ENCODE measurements at regions not wholly inside any gene's neighbourhood (a gene's known extent, or its start where the extent isn't known, plus 50 kb on each side); places are given as distances from the start of the nearest gene placed in this dataset.

DNA sequence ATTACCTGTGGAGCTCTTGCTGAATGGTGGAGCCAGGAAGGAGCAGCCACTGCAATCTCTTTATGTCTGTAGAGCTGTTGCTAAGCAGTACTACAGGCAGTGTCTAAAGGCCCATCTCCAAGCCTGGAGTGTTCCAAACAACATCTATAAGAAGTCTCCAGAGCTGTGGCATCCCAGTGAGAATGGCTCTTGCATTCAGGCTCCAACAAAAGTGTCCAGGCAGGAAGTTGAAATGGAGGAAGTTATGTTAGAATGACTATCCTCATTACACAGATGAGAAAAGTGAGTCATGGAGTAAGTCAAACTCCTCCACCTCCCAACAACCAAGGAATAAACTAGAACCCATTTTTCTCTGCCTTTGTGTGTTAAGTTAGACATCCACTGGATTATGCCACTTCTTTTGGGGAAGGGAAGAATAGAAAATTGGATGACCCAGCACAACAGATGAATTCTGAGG, 288.5 kb upstream of the STXBP5 start:
- H3K9me3 ChIP-seq = no peaks in the 10 kb centered on the region
- TF ChIP-seq, protein P1, sequence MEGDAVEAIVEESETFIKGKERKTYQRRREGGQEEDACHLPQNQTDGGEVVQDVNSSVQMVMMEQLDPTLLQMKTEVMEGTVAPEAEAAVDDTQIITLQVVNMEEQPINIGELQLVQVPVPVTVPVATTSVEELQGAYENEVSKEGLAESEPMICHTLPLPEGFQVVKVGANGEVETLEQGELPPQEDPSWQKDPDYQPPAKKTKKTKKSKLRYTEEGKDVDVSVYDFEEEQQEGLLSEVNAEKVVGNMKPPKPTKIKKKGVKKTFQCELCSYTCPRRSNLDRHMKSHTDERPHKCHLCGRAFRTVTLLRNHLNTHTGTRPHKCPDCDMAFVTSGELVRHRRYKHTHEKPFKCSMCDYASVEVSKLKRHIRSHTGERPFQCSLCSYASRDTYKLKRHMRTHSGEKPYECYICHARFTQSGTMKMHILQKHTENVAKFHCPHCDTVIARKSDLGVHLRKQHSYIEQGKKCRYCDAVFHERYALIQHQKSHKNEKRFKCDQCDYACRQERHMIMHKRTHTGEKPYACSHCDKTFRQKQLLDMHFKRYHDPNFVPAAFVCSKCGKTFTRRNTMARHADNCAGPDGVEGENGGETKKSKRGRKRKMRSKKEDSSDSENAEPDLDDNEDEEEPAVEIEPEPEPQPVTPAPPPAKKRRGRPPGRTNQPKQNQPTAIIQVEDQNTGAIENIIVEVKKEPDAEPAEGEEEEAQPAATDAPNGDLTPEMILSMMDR (IDR thresholded peaks at IDR 0.05) = no peak
- H3K27me3 ChIP-seq = no peaks in the 10 kb centered on the region
- no peak for DNase-seq (ENCODE audit: low spot score in 2 of 2)
- H3K4me3 ChIP-seq = no peak overlapping the region
- H3K36me3 ChIP-seq = no peaks in the 10 kb centered on the region
- H3K27ac ChIP-seq = no peak overlapping the region
- H3K4me1 ChIP-seq = peaks cover 0 to 10% of the 10 kb centered on the region in 2 donors
- intact Hi-C loops (cut with DNase I) = loop anchor here (2.0 kb wide), 2 partner anchors 59 to 287 kb away; no protein-coding TSS in a partner anchor

DNA sequence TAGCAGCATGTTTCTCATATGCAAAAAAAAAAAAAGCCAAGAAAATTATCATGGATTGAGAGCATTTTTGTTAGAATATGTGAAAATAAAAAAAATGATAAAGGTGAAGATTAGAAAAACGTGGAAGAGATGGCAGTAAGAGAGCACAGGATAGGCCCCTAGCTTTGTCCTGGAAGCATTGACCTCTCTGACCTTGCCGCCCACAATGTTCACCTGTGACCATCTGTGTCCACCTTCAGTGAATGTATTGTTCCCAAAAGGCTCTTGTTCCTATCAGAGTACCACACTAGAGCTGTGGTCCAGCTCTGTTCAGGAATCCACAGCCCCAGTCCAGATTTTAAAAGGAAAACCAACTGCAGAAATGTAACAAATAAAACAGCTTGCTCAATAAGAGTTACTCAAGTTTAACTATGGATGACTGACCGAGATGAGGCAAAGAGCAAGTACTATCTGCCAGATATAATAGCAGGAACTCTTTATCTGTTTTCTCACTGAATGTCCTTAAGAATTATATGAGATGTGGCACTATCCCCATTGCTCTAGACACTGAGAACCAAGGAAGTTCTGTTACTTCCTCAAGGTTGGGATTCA, 287.7 kb upstream of the STXBP5 start:
- intact Hi-C loops (cut with DNase I) = no loop called here

DNA sequence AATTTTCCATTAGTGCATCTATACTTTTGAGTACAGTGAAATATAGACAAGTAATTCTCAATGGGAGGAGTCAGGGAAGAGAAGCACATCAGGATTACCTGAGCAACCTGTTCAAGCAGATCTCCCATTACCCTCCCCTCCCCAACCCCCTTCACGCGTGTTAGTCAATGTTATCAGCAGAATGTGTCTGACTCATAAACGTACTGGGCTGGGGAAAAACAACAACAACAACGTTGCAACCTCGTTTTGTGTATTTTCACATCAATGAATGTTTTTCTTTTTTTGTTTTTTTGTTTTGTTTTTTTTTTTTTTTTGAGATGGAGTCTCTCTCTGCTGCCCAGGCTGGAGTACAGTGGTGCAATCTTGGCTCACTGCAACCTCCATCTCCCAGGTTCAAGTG, 287.0 kb upstream of the STXBP5 start:
- Histone ChIP-seq H3K36me3 (no peaks in the 10 kb centered on the region), H3K9me3 (no peaks in the 10 kb centered on the region), H3K27ac (no peak overlapping the region), H3K4me3 (no peak overlapping the region), H3K27me3 (no peaks in the 10 kb centered on the region), H3K4me1 (peaks cover 0 to 10% of the 10 kb centered on the region in 2 donors)
- intact Hi-C loops (cut with DNase I) = no loop called here
- TF ChIP-seq, protein P1 (IDR thresholded peaks at IDR 0.05) = no peak
- DNase-seq (ENCODE audit: low spot score in 2 of 2) = no peak

More for the DNA sequence above, 287.7 kb upstream of the STXBP5 start:
- Histone ChIP-seq H3K9me3 (no peaks in the 10 kb centered on the region), H3K27ac (no peak overlapping the region), H3K4me1 (peaks cover 0 to 10% of the 10 kb centered on the region in 2 donors), H3K4me3 (no peak overlapping the region), H3K27me3 (no peaks in the 10 kb centered on the region), H3K36me3 (no peaks in the 10 kb centered on the region)
- no peak for DNase-seq (ENCODE audit: low spot score in 2 of 2)
- TF ChIP-seq, protein P1 (IDR thresholded peaks at IDR 0.05) = no peak

DNA sequence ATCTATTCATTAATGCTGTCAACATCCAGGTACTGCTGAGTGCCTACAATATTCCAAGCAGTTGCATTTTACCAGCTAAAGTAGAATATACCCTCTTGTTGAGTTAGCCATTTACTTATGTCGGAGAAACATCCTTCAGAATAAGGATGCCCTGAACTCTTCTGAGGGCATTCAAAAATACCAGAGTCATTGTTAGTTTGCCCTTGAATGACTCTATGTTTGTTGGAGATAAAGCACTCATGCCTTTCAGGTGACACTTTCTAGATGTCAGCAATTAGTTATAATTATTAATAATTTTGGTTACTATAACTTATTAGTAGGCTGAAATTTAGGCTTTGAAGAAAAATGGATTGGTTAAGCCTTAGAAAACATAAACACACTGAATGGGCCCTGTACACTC, 286.2 kb upstream of the STXBP5 start:
- TF ChIP-seq, protein P1 (IDR thresholded peaks at IDR 0.05) = no peak
- Histone ChIP-seq H3K27ac (no peak overlapping the region), H3K9me3 (no peaks in the 10 kb centered on the region), H3K4me1 (peaks cover 0 to 10% of the 10 kb centered on the region in 2 donors), H3K27me3 (no peaks in the 10 kb centered on the region), H3K36me3 (no peaks in the 10 kb centered on the region), H3K4me3 (no peak overlapping the region)
- intact Hi-C loops (cut with DNase I) = no loop called here
- DNase-seq (ENCODE audit: low spot score in 2 of 2) = no peak

DNA sequence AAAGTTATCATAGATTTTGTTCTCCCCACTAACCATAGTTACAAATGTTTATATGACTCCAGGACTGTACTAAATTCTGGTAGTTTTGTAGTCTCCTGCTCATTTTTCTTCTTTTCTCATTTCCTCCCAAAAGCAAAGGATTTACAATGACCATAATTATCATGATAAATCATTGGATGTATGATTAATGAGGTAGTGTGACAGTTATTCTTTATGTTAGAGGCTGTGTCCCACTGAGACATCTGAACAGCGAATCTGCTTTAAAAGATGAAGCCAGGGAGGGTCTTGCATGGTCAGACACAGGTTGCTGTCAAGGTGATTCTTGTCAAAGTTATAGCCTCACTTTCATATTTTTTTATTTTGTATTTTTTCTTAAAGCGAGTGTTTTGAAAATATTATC, 285.2 kb upstream of the STXBP5 start:
- TF ChIP-seq, protein P1 (IDR thresholded peaks at IDR 0.05) = no peak
- Histone ChIP-seq H3K4me3 (no peak overlapping the region), H3K36me3 (no peaks in the 10 kb centered on the region), H3K9me3 (no peaks in the 10 kb centered on the region), H3K27me3 (no peaks in the 10 kb centered on the region), H3K27ac (no peak overlapping the region), H3K4me1 (peaks cover 0 to 10% of the 10 kb centered on the region in 2 donors)
- DNase-seq (ENCODE audit: low spot score in 2 of 2) = no peak
- intact Hi-C loops (cut with DNase I) = no loop called here

All from ascending aorta (tissue), 2 donors.